ENCODE measurements at regions not wholly inside any gene's neighbourhood (a gene's known extent, or its start where the extent isn't known, plus 50 kb on each side); places are given as distances from the start of the nearest gene placed in this dataset.
"Not testable (repeated sequence)": the region's sequence is repeated elsewhere in the genome, so short reads cannot be mapped to it uniquely, and the experiment has no call there.

GRCh38 chr15:20306497-20307106 lies 235.0 kb downstream of the GOLGA6L6 start:
- not testable (repeated sequence) for DNase-seq

- DNase-seq, result not testable (repeated sequence)
Measured at GRCh38 chr15:20305912-20306311, 235.7 kb downstream of the GOLGA6L6 start.

- DNase-seq, result not testable (repeated sequence)
Measured at GRCh38 chr15:20305015-20305465, 236.6 kb downstream of the GOLGA6L6 start.

DNA sequence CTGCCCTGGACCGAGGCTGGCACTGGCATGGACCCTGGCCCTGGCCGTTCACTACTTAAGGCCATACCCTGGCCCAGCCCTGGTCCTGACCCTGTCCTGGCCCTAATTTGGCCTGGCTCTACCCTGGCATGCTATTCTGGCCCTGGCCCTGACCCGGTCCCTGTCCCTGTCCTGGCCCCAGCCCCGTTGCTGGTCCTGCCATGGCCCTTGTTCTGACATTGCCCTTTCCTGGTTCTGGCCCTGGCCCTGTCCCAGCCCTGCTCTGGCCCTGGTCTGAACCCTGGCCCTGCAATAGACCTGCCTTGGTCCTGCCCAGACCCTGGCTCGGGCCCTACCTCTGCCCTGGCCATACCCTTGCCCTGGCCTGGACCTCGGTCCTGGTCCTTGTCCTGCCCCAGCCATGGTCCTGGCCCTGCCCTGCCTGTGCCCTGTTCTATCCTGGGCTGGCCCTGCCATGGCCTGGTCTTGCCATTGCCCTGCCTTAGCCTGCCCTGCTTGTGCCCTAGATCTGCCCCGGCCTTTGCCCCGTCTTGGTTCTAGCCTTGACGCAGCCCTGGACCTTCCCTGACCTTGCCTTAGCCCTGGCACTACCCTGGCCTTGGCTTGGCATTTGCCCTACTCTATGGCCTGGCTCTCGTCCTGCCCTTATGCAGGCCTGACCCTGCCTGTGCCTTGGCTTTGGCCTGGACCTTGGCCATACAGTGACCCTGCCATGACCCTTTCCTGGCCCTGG lies 237.2 kb downstream of the GOLGA6L6 start:
- not testable (repeated sequence) for DNase-seq

- DNase-seq, result not testable (repeated sequence)
Measured at GRCh38 chr15:20303248-20304171, 238.1 kb downstream of the GOLGA6L6 start.

DNA sequence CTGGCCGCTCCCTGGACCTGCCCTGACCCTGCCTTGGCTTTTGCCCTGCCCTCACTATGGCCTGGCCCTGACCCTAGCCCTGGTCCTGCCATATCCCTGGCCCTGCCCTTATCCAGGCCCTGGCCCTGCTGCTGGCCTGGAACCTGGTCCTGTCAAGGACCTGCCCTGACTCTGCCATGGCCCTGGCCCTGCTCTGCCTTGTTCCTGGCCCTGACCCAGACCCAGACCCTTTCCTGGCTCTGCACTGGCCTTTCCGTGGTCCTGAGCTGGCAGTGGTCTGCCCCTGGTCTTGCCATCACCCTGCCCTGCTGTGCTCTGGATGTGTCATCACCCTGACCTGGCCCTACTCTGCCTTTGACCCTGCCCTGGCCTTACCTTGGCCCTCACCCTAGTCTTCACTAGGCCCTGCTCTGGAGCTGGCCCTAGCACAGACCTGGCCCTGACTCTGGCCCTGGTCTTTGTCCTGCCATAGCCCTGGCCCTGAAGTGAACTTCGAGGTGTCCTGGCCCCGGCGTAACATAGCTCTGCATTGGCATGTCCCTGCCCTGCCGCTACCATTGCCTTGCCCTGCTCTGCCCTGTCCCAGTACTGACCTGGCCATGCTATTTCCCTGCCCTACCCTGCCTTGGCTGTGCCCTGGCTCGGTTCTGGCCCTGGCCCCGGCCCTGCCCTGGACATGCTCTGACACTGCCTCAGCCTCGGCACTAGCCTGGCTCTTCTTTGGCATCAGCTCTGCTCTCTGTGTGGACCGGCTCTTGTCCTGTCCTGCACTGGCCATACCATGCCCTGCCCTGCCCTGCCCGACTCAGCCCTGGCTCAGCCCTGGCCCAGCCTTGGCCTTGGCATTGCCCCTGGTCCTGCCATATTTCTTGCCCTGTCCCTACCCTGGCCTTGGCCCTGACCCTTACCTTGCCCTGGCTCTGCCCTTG lies 239.2 kb downstream of the GOLGA6L6 start:
- DNase-seq, result not testable (repeated sequence)

GRCh38 chr15:20301471-20302081 lies 240.0 kb downstream of the GOLGA6L6 start:
- DNase-seq, result not testable (repeated sequence)

GRCh38 chr15:20301041-20301390 lies 240.6 kb downstream of the GOLGA6L6 start:
- DNase-seq, result not testable (repeated sequence)

- not testable (repeated sequence) for DNase-seq
Measured at GRCh38 chr15:20300351-20301040, 241.1 kb downstream of the GOLGA6L6 start.

- DNase-seq, result not testable (repeated sequence)
Measured at GRCh38 chr15:20297603-20298123, 243.9 kb downstream of the GOLGA6L6 start.

GRCh38 chr15:20296261-20296660 lies 245.3 kb downstream of the GOLGA6L6 start:
- not testable (repeated sequence) for DNase-seq

DNA sequence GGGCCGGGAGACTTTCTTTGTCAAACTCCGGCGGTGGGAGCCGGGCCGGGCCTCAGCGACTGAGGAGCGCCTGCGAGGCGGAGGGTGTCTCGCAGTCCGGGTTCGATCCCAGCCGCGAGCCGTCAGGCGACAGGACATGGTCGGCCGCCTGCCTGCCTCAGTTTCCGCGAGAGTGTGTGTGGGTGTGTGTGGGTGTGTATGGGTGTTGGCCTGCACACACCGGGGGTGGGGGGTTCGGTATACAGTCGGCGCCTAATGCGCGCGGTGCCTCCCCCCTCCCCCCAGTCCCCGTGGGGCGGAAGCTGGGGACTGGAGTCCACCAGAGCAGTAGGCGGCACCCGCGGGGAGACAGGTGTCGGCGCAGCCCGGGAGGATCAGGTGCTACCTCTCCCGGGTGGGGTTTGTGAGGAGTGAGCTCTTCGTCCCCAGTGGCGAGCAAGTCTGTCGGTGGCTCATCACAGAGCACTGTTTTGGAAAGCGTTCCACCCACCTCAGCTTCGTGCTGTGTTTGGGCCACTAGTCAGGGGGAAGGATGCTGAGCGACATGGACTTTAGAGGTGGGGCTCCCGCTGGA lies 246.3 kb downstream of the GOLGA6L6 start:
- DNase-seq, result no peak

DNA sequence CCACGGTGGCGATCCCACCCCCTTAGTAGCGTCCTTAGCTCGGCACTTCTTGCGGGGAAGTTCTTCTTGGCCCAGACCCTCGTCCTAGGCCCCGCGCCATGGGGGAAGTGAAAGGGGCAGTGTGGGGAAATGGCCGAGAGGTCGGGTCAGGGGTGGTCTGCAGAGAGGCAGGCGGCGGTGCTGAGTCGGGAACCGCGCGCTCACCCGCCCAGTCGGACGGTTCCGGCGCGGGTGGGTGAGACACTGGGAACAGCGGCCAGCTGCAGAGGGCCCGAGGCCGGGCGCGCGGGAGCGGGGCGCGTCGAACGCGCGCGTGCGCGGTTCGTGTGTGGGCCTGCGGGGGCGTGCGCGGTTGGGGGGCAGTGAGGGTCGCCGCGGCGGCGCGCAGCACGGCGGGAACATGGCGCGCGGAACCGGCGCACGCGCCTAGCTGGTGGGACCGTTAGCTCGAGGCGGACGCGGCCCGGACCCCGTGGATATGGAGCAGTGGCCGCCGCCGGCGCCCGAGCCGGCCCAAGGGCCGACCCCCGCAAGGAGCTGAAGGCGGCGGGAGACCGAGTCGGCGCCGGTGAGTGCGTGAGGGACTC lies 246.9 kb downstream of the GOLGA6L6 start:
- no peak for DNase-seq

GRCh38 chr15:20292422-20293005 lies 249.1 kb downstream of the GOLGA6L6 start:
- DNase-seq, result not testable (repeated sequence)

DNA sequence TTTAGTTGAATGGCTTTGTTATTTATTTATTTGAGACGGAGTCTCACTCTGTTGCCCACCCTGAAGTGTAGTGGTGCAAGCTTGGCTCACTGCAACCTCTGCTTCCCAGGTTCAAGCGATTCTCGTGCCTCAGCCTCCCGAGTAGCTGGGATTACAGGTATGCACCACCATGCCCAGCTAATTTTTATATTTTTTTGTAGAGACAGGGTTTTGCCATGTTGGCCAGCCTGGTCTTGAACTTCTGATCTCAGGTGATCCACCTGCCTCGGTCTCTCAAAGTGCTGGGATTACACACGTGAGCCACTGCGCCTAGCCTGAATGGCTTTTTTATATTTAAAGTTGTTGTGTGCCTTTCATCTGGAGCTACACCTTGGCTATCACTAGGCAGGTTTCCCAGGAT lies 250.0 kb downstream of the GOLGA6L6 start:
- not testable (repeated sequence) for DNase-seq

DNA sequence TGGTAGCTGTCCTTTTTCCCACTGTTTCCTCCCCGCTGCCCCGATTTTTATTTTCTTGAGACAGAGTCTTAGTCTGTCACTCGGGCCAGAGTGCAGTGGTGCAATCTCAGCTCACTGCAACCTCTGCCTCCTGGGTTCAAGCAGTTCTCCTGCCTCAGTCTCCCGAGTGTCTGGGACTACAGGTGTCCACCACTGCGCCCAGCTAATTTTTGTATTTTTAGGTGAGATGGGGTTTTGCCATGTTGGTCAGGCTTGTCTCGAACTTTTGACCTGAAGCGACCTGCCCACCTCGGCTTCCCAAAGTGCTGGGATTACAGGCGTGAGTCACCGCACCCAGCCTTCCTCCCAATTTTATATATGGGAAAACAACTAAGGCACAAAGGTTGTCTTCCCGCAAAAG lies 251.0 kb downstream of the GOLGA6L6 start:
- DNase-seq, result not testable (repeated sequence)

DNA sequence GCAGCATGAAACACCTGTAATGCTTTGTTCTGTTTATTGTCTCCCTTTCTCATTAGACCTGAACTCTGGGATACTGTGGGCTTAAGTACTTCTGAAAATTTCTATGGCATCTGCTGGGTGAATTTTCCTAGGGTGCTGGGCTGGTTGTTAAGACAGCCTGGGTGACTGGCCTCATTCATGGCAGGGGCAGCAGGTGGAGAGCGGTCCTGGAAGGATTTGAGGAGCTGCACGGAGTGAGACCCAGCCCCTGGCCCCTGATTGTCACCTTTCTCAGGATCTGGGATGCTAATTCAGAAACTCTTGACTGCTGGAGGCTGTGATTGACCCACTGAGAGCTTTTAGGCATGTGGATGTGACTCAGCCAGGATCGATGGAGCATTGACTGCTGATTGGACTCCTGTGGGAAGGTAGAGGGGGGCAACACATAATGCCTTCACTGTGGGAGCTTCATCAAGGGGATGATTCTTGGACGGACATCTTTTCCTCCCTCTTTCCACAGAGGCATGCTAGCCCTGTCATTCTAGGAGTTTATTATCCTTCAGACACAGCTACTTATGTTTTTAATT lies 252.0 kb downstream of the GOLGA6L6 start:
- DNase-seq, result not testable (repeated sequence)

DNA sequence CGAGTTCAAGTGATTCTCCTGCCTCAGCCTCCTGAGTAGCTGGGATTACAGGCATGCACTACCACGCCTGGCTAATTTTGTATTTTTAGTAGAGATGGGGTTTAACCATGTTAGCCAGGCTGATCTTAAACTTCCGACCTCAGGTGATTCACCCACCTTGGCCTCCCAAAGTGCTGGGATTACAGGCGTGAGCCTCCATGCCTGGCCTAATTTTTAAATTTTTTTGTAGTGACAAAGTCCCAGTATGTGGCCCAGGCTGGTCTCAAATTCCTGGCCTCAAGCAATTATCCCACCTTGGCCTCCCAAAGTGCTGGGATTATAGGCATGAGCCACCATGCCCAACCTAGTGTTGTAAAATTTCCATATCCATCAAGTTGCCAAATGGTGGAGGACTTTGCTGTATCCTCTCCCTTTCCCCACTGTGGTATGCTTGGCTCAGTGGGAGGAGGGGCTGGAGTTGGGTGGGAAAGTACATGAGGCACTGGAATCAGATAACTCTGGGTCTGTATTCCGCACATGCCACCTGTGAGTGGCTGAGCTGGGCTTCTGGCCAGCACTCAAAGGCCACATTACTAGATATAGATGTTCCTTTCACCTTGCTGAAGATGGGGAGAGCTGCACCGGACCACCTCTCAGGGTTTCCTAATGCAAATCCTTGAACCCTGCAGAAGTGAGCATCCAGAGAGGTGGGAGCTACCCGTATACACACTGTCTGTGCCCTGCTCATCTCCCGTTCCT lies 252.6 kb downstream of the GOLGA6L6 start:
- not testable (repeated sequence) for DNase-seq
